ENCODE measurements at regions not wholly inside any gene's neighbourhood (a gene's known extent, or its start where the extent isn't known, plus 50 kb on each side); places are given as distances from the start of the nearest gene placed in this dataset.

GRCh38 chr2:145029081-145029480 lies 509.2 kb upstream of the ZEB2 start:
- FAIRE-seq = no peak
- no peaks in the 10 kb centered on the region for H3K27me3 ChIP-seq (ENCODE audit: insufficient read depth, low read length)
- H4K20me1 ChIP-seq (ENCODE audit: insufficient read depth, low read length) = no peaks in the 10 kb centered on the region
- no peaks in the 10 kb centered on the region for H3K36me3 ChIP-seq (ENCODE audit: insufficient read depth, low read length)
- H3K4me2 ChIP-seq (ENCODE audit: low read length) = no peak overlapping the region
- Mint-ChIP-seq H3K4me1 (ENCODE audit: low read depth, unreplicated experiment) (peaks cover 18% of the 10 kb centered on the region), H3K36me3 (ENCODE audit: low read depth, unreplicated experiment) (no peaks in the 10 kb centered on the region), H3K27me3 (ENCODE audit: low read depth, unreplicated experiment) (no peaks in the 10 kb centered on the region), H3K27ac (ENCODE audit: unreplicated experiment) (no peak overlapping the region), H3K9me3 (ENCODE audit: unreplicated experiment) (no peaks in the 10 kb centered on the region), H3K4me3 (ENCODE audit: unreplicated experiment) (no peak overlapping the region)
- no peak overlapping the region for H3K9ac ChIP-seq (ENCODE audit: low read length)
- no peak overlapping the region for H3K27ac ChIP-seq (ENCODE audit: low read depth, low read length)
- no peak overlapping the region for H2AFZ ChIP-seq (ENCODE audit: low read depth, low read length)
- DNase-seq (ENCODE audit: low read depth) = no peak
- no peaks in the 10 kb centered on the region for H3K4me1 ChIP-seq (ENCODE audit: insufficient read depth, low read length)
- no peaks in the 10 kb centered on the region for H3K9me3 ChIP-seq (ENCODE audit: insufficient read depth, low read depth, low read length)
- H3K4me3 ChIP-seq (ENCODE audit: insufficient read depth, low read depth, low read length) = no peak overlapping the region
- no peaks in the 10 kb centered on the region for H3K79me2 ChIP-seq (ENCODE audit: insufficient read depth, low read length)
- TF ChIP-seq CTCF (IDR thresholded peaks at IDR 0.05; ENCODE audit: insufficient read depth, low read depth, low read length) (no peak), EZH2 (IDR thresholded peaks at IDR 0.05; ENCODE audit: insufficient read depth, low read length) (no peak)

DNA sequence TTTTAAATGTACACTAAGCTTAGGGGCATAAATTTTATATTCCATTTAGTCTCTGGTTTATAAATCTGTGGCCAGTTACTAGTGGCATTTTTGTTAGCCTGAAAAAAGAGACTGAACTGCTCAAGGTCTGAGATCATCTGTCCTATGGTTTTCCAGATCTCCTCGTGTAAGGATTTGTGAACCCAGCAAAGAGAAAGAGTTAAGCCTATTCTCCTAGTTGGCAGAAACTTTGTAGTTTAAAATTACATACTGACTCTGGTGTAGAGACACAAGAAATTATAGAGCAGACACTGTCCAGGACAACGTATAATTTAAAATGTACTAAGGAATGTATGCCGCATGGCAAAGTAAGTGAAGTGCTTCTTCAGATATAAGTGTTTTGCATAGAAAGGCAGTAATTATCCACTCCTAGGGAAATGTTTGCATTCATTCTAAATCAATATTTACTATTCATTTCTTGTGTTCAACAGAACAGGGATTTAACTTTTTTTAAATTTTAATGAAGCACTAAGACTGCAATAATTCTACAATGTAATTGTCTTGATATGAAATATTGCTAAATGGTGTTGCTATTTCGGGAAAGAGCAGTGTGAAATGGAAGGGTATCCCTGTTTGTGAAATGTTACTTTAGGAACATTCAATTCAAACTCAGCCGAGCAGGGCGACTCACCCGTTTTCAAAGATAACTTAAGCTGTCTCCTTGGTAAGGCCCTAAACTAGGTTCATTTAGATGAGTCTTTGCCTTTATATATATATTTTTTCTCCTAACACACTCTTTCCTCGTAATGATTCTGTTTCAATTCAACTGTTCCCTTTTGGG lies 508.4 kb upstream of the ZEB2 start:
- H3K27ac Mint-ChIP-seq (ENCODE audit: unreplicated experiment) = no peak overlapping the region
- Histone ChIP-seq H3K27ac (ENCODE audit: low read depth, low read length) (no peak overlapping the region), H3K27me3 (ENCODE audit: insufficient read depth, low read length) (no peaks in the 10 kb centered on the region), H3K4me2 (ENCODE audit: low read length) (no peak overlapping the region), H3K9me3 (ENCODE audit: insufficient read depth, low read depth, low read length) (no peaks in the 10 kb centered on the region), H3K4me3 (ENCODE audit: insufficient read depth, low read depth, low read length) (no peak overlapping the region), H4K20me1 (ENCODE audit: insufficient read depth, low read length) (no peaks in the 10 kb centered on the region), H2AFZ (ENCODE audit: low read depth, low read length) (no peak overlapping the region), H3K36me3 (ENCODE audit: insufficient read depth, low read length) (no peaks in the 10 kb centered on the region), H3K79me2 (ENCODE audit: insufficient read depth, low read length) (no peaks in the 10 kb centered on the region), H3K4me1 (ENCODE audit: insufficient read depth, low read length) (no peaks in the 10 kb centered on the region), H3K9ac (ENCODE audit: low read length) (no peak overlapping the region)
- no peaks in the 10 kb centered on the region for H3K36me3 Mint-ChIP-seq (ENCODE audit: low read depth, unreplicated experiment)
- DNase-seq (ENCODE audit: low read depth) = no peak
- peaks cover 19% of the 10 kb centered on the region for H3K4me1 Mint-ChIP-seq (ENCODE audit: low read depth, unreplicated experiment)
- H3K4me3 Mint-ChIP-seq (ENCODE audit: unreplicated experiment) = no peak overlapping the region
- H3K9me3 Mint-ChIP-seq (ENCODE audit: unreplicated experiment) = no peaks in the 10 kb centered on the region
- H3K27me3 Mint-ChIP-seq (ENCODE audit: low read depth, unreplicated experiment) = no peaks in the 10 kb centered on the region
- TF ChIP-seq EZH2 (IDR thresholded peaks at IDR 0.05; ENCODE audit: insufficient read depth, low read length) (no peak), CTCF (IDR thresholded peaks at IDR 0.05; ENCODE audit: insufficient read depth, low read depth, low read length) (no peak)
- no peak for FAIRE-seq

Data from astrocyte (in vitro differentiated cells and primary cell).